Hepatocyte (in vitro differentiated cells): ENCODE measurements at regions not wholly inside any gene's neighbourhood (a gene's known extent, or its start where the extent isn't known, plus 50 kb on each side); places are given as distances from the start of the nearest gene placed in this dataset.

ENCODE experiments used
- DNase-seq: peaks from one replicate; pipeline ENCODE4 v3.0.0-alpha.2; 2016; ENCODE audit warnings: low spot score
- H2AFZ ChIP-seq: fragments of 200-600 bp; sonication (generic); 2 replicates; pipeline ENCODE4 v1.6.0; 2016; ENCODE audit warnings: antibody characterized with exemption, mild to moderate bottlenecking
- H3K27ac ChIP-seq: fragments of 200-600 bp; sonication (generic); 2 replicates; pipeline ENCODE4 v1.5.1; 2016; ENCODE audit warnings: mild to moderate bottlenecking
- H3K27me3 ChIP-seq: fragments of 200-600 bp; sonication (generic); 2 replicates; pipeline ENCODE4 v1.6.1; 2016
- H3K36me3 ChIP-seq: fragments of 200-600 bp; sonication (generic); replicated peaks from 2 replicates; pipeline ENCODE4 v1.5.1; 2016; ENCODE audit warnings: low read depth; ENCODE audit not compliant: insufficient read depth
- H3K4me1 ChIP-seq: fragments of 200-600 bp; sonication (generic); 2 replicates; pipeline ENCODE4 v1.5.1; 2016; ENCODE audit warnings: mild to moderate bottlenecking, moderate library complexity; ENCODE audit not compliant: insufficient read depth
- H3K4me2 ChIP-seq: fragments of 200-600 bp; sonication (generic); 2 replicates; pipeline ENCODE4 v1.6.0; 2016
- H3K4me3 ChIP-seq: fragments of 200-600 bp; sonication (generic); 2 replicates; pipeline ENCODE4 v1.5.1; 2016; ENCODE audit warnings: mild to moderate bottlenecking
- H3K79me2 ChIP-seq: fragments of 200-600 bp; sonication (generic); 2 replicates; pipeline ENCODE4 v1.6.0; 2017; ENCODE audit warnings: mild to moderate bottlenecking
- H3K9me2 ChIP-seq: fragments of 200-600 bp; sonication (generic); replicated peaks from 2 replicates; pipeline ENCODE4 v1.6.0; 2017; ENCODE audit warnings: mild to moderate bottlenecking; ENCODE audit not compliant: insufficient read depth
- H3K9me3 ChIP-seq: fragments of 200-600 bp; sonication (generic); 2 replicates; pipeline ENCODE4 v1.5.1; 2016; ENCODE audit warnings: low read depth, mild to moderate bottlenecking
- H4K20me1 ChIP-seq: fragments of 200-600 bp; sonication (generic); 2 replicates; pipeline ENCODE4 v1.6.0; 2016; ENCODE audit warnings: mild to moderate bottlenecking; ENCODE audit not compliant: insufficient read depth, poor library complexity, severe bottlenecking
- EZH2 ChIP-seq: fragments of 200-600 bp; sonication (generic); IDR thresholded peaks from 2 replicates; pipeline ENCODE4 v1.6.1; 2016; ENCODE audit warnings: antibody characterized with exemption, mild to moderate bottlenecking, borderline replicate concordance
- EZH2phosphoT487 ChIP-seq: fragments of 200-600 bp; sonication (generic); IDR thresholded peaks from one replicate; pipeline ENCODE4 v1.6.1; 2018; ENCODE audit warnings: antibody characterized with exemption, mild to moderate bottlenecking, low read depth, moderate library complexity; ENCODE audit not compliant: unreplicated experiment, severe bottlenecking
- WGBS: methylation state at CpG from one replicate; pipeline ENCODE4 v1.1.6; 2016; ENCODE audit warnings: low lambda C conversion rate; ENCODE audit errors: missing lambda C conversion rate; 5-methylcytosine and 5-hydroxymethylcytosine counted together
- TF ChIP-seq, protein P1 (sequence below): fragments of 200-600 bp; sonication (generic); IDR thresholded peaks from 2 replicates; pipeline ENCODE4 v1.5.1; 2016; ENCODE audit warnings: antibody characterized with exemption, mild to moderate bottlenecking; ENCODE audit not compliant: poor library complexity

DNA sequence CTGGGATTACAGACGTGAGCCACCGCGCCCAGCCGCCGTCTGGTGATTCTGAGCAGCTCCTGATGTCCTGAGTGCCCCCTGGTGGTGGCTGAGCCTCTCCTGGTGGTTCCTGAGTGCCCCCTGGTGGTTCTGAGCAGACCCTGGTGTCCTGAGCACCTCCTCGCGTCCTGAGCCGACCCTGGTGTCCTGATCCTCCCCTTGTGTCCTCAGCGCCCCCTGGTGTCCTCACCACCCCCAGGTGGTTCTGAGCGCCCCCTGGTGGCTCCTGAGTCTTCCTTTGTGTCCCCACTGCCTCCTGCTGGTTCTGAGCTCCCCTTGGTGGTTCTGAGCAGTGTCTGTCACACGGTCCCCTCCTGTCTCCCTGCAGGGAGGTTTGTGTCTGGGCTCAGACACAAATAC is 1304.9 kb downstream of the TMEM121 start:
- no peak overlapping the region for H3K27ac ChIP-seq
- no peak overlapping the region for H2AFZ ChIP-seq
- H3K79me2 ChIP-seq = no peaks in the 10 kb centered on the region
- TF ChIP-seq EZH2 (no peak), EZH2phosphoT487 (no peak)
- TF ChIP-seq, protein P1, sequence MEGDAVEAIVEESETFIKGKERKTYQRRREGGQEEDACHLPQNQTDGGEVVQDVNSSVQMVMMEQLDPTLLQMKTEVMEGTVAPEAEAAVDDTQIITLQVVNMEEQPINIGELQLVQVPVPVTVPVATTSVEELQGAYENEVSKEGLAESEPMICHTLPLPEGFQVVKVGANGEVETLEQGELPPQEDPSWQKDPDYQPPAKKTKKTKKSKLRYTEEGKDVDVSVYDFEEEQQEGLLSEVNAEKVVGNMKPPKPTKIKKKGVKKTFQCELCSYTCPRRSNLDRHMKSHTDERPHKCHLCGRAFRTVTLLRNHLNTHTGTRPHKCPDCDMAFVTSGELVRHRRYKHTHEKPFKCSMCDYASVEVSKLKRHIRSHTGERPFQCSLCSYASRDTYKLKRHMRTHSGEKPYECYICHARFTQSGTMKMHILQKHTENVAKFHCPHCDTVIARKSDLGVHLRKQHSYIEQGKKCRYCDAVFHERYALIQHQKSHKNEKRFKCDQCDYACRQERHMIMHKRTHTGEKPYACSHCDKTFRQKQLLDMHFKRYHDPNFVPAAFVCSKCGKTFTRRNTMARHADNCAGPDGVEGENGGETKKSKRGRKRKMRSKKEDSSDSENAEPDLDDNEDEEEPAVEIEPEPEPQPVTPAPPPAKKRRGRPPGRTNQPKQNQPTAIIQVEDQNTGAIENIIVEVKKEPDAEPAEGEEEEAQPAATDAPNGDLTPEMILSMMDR = no peak
- no peak overlapping the region for H3K4me2 ChIP-seq
- no peak overlapping the region for H3K4me3 ChIP-seq
- no peaks in the 10 kb centered on the region for H3K9me2 ChIP-seq
- H3K4me1 ChIP-seq = no peaks in the 10 kb centered on the region
- H3K36me3 ChIP-seq = no peaks in the 10 kb centered on the region
- 87% methylated on average over 10 of the region's 11 CpGs for WGBS
- no peak for DNase-seq
- H3K9me3 ChIP-seq = no peaks in the 10 kb centered on the region
- H4K20me1 ChIP-seq = no peaks in the 10 kb centered on the region
- no peaks in the 10 kb centered on the region for H3K27me3 ChIP-seq

DNA sequence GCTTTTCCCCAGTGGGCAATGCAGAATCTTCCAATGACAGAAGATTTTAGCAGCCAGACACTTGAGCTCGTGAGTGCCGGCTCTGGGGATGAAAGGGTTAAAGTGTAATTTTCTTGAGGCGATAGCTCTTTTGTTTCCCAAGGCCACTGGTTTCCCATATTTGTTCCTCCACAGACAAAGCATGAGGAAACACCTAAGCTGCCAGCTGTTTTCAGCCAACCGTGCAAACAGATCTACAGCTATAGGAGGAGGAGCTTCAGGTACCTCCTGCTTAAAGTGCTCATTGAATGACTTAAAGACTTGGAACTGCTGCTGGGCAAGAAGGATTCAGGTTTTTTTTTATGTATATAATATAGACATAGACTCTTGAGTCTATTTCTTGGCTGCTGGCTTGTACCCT is 1311.5 kb downstream of the TMEM121 start:
- 83% methylated on average over 4 of the region's 4 CpGs for WGBS
- no peaks in the 10 kb centered on the region for H3K4me1 ChIP-seq
- H3K79me2 ChIP-seq = no peaks in the 10 kb centered on the region
- no peaks in the 10 kb centered on the region for H3K9me3 ChIP-seq
- TF ChIP-seq EZH2phosphoT487 = no peak
- TF ChIP-seq, protein P1 = no peak
- no peak for TF ChIP-seq EZH2
- no peak overlapping the region for H3K27ac ChIP-seq
- no peak overlapping the region for H2AFZ ChIP-seq
- no peaks in the 10 kb centered on the region for H3K27me3 ChIP-seq
- H4K20me1 ChIP-seq = no peaks in the 10 kb centered on the region
- H3K9me2 ChIP-seq = no peaks in the 10 kb centered on the region
- H3K4me3 ChIP-seq = no peak overlapping the region
- no peak for DNase-seq
- H3K36me3 ChIP-seq = no peaks in the 10 kb centered on the region
- H3K4me2 ChIP-seq = no peak overlapping the region

DNA sequence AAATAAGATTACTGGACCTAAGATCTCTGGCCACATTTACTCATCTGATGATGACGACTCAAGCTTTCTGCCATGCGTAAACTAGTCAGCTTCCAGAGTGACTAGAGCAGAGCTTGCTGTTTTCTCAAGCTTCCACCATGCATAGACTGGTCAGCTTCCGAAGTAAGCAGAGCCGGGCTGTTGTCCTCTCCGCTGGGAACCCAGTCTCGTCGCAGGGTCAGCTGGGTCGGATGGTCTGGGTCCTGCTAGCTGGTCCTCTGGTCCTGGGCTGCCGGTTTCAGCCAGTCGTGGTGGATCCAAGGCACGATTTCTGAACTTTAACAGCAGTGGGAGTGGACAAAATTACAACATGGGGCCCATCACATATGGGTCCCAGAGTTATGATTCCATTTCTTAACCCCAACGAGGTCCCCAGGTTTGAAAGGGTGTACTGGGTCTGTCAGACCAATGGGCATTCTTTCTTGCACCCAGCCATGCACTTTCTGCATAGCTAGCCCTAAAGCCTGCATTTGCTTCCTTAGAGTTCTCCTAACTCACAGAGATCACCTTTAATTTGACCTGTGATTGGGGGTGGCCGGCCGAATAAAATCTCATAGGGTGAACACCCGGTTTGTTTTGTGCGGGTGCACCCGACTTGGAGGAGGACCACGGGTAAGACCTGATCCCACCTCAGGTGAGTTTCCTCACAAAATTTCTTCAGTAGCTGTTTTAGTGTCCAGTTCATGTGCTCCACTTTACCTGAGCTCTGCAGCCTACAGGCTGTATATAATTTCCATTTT is 1312.8 kb downstream of the TMEM121 start:
- DNase-seq = no peak
- Histone ChIP-seq H3K4me1 (no peaks in the 10 kb centered on the region), H3K36me3 (no peaks in the 10 kb centered on the region), H4K20me1 (no peaks in the 10 kb centered on the region), H3K27me3 (no peaks in the 10 kb centered on the region), H3K27ac (no peak overlapping the region), H3K9me2 (no peaks in the 10 kb centered on the region), H3K4me2 (no peak overlapping the region), H3K9me3 (no peaks in the 10 kb centered on the region), H3K4me3 (no peak overlapping the region), H3K79me2 (no peaks in the 10 kb centered on the region), H2AFZ (no peak overlapping the region)
- TF ChIP-seq, protein P1 = no peak
- TF ChIP-seq EZH2 = no peak
- whole genome bisulfite sequencing = 81% methylated on average over 18 of the region's 18 CpGs
